ENCODE measurements at regions not wholly inside any gene's neighbourhood (a gene's known extent, or its start where the extent isn't known, plus 50 kb on each side); places are given as distances from the start of the nearest gene placed in this dataset.

DNA sequence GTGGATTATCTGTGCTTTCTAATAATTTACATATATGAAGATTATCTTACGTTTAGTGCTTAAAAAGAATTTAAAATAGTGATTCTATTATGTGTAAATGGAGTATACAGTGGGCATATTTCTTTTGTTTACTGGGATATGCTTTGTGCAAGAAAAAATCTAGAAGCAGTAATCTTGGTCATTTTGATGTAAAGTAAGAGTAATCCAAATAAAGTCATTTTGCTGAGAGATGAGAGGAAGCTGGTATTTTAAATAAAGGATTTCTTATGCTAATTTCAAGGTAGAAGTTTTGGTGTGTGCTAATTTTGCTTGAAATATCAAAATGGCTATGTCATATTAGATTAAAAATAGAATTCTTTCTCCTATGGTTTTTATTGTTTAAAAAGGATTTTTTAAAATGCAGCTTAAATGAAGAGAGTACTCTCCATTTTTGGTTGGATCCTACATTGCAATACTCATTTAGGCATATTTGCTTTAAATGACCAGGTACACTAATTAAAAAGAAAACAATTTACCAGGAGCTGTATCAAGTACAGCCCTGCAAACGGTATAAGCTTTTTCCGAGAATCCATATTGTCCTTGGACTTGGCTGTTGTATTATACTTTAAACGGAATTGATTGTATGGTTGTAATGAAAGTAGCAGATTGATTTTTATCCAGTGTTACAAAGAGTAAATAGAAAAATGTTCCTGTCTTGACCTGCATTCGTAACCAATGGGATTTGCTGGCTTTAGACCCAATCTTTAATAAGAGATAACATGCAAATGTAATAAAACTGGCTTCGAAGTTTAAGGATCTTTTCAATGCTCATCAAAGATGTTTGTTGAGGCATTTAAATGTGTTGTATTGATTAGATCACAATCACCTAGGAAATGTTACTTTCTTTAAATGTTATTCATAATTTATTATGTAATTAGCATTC is 574.7 kb downstream of the USP25 start:
- Histone ChIP-seq H3K4me1 (ENCODE audit: control insufficient read depth in 1 of 2, insufficient read depth in 2 of 2, low read length in 2 of 2) (no peaks in the 10 kb centered on the region), H3K27me3 (ENCODE audit: control insufficient read depth in 1 of 2, insufficient read depth in 2 of 2, low read length in 1 of 2) (no peaks in the 10 kb centered on the region), H3K9me3 (ENCODE audit: control insufficient read depth, low read length) (no peaks in the 10 kb centered on the region), H3K36me3 (ENCODE audit: control insufficient read depth in 1 of 2, insufficient read depth in 2 of 2, low read length in 1 of 2) (no peaks in the 10 kb centered on the region), H3K4me3 (ENCODE audit: low read length in 2 of 2) (no peak overlapping the region), H3K27ac (ENCODE audit: low read depth in 1 of 2, low read length in 2 of 2) (no peak overlapping the region)
- DNase-seq, result no peak
- intact Hi-C loops (cut with DNase I), result no loop called here
- whole genome bisulfite sequencing, 2 donors, result 87 to 94% methylated on average over 6 of the region's 6 CpGs
- ATAC-seq (ENCODE audit: low FRiP score), result no peak

DNA sequence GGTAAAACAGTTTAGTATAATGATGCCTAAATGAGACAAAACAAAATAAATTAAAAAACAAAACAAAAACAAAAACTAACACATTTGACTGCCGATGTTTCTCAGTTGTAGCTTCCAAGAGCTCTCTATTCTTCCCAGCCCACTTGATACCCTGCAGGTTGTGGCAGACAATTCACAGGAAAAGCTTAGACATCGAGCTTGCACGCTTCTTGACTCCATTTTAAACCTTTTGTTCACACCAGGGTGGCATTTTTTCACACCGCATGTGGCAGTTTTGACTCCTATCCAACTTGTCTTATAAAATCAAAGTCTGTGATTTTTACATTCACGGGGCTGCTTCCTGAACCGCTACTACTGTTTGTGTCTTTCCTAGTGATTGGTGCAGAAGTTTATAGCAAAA is 575.9 kb downstream of the USP25 start:
- no peak for ATAC-seq (ENCODE audit: low FRiP score)
- no peaks in the 10 kb centered on the region for H3K27me3 ChIP-seq (ENCODE audit: control insufficient read depth in 1 of 2, insufficient read depth in 2 of 2, low read length in 1 of 2)
- no peak for DNase-seq
- no peak overlapping the region for H3K27ac ChIP-seq (ENCODE audit: low read depth in 1 of 2, low read length in 2 of 2)
- H3K4me3 ChIP-seq (ENCODE audit: low read length in 2 of 2), result no peak overlapping the region
- H3K4me1 ChIP-seq (ENCODE audit: control insufficient read depth in 1 of 2, insufficient read depth in 2 of 2, low read length in 2 of 2), result no peaks in the 10 kb centered on the region
- H3K9me3 ChIP-seq (ENCODE audit: control insufficient read depth, low read length), result no peaks in the 10 kb centered on the region
- intact Hi-C loops (cut with DNase I), result no loop called here
- H3K36me3 ChIP-seq (ENCODE audit: control insufficient read depth in 1 of 2, insufficient read depth in 2 of 2, low read length in 1 of 2), result no peaks in the 10 kb centered on the region
- WGBS, 2 donors, result 77 to 78% methylated on average over 6 of the region's 6 CpGs

DNA sequence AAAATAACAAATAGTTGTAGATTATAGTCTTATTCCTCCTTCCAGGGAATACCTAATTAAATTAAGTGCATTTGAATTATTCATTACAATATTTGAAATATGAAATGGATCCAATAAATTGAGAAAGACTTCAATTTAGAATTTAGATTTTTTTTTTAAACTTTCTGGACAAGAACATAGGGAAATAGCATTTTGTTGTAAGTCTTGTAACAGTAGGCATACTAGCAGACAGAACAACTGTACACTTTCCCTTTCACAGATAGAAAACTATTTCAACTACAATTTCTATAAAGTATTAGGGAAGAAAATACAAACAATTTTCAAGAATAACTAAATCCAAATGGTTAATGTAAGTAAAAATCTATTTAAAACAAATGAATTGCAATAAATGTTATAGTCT is 577.5 kb downstream of the USP25 start:
- ATAC-seq (ENCODE audit: low FRiP score) (no peak), DNase-seq (no peak)
- H3K4me1 ChIP-seq (ENCODE audit: control insufficient read depth in 1 of 2, insufficient read depth in 2 of 2, low read length in 2 of 2), result no peaks in the 10 kb centered on the region
- intact Hi-C loops (cut with DNase I), result no loop called here
- H3K36me3 ChIP-seq (ENCODE audit: control insufficient read depth in 1 of 2, insufficient read depth in 2 of 2, low read length in 1 of 2), result no peaks in the 10 kb centered on the region
- no peaks in the 10 kb centered on the region for H3K27me3 ChIP-seq (ENCODE audit: control insufficient read depth in 1 of 2, insufficient read depth in 2 of 2, low read length in 1 of 2)
- H3K4me3 ChIP-seq (ENCODE audit: low read length in 2 of 2), result no peak overlapping the region
- no peak overlapping the region for H3K27ac ChIP-seq (ENCODE audit: low read depth in 1 of 2, low read length in 2 of 2)
- no peaks in the 10 kb centered on the region for H3K9me3 ChIP-seq (ENCODE audit: control insufficient read depth, low read length)

DNA sequence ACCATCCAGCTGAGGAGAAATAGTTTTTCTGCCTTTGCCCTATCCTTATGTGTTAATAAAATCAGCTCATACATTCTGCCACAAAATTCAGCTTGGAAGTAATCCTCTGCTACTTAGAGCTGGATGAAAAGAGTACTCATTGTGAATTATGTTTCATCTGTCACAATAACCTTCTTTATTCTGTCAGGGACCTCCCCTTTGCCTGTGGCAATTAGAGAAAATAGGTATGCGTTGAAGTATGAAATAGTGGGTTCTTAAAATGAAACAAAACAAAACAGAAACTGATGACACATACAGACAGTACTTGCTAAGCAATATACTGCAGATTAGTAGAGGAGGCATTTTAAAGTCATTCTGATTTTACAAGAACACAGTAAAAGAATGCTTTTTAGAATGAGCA is 578.5 kb downstream of the USP25 start:
- Histone ChIP-seq H3K27me3 (ENCODE audit: control insufficient read depth in 1 of 2, insufficient read depth in 2 of 2, low read length in 1 of 2) (no peaks in the 10 kb centered on the region), H3K9me3 (ENCODE audit: control insufficient read depth, low read length) (no peaks in the 10 kb centered on the region), H3K4me3 (ENCODE audit: low read length in 2 of 2) (no peak overlapping the region), H3K4me1 (ENCODE audit: control insufficient read depth in 1 of 2, insufficient read depth in 2 of 2, low read length in 2 of 2) (no peaks in the 10 kb centered on the region), H3K27ac (ENCODE audit: low read depth in 1 of 2, low read length in 2 of 2) (no peak overlapping the region), H3K36me3 (ENCODE audit: control insufficient read depth in 1 of 2, insufficient read depth in 2 of 2, low read length in 1 of 2) (no peaks in the 10 kb centered on the region)
- DNase-seq, result no peak
- intact Hi-C loops (cut with DNase I), result no loop called here
- ATAC-seq (ENCODE audit: low FRiP score), result no peak
- 73 to 79% methylated on average over 1 of the region's 1 CpG for whole genome bisulfite sequencing, 2 donors

DNA sequence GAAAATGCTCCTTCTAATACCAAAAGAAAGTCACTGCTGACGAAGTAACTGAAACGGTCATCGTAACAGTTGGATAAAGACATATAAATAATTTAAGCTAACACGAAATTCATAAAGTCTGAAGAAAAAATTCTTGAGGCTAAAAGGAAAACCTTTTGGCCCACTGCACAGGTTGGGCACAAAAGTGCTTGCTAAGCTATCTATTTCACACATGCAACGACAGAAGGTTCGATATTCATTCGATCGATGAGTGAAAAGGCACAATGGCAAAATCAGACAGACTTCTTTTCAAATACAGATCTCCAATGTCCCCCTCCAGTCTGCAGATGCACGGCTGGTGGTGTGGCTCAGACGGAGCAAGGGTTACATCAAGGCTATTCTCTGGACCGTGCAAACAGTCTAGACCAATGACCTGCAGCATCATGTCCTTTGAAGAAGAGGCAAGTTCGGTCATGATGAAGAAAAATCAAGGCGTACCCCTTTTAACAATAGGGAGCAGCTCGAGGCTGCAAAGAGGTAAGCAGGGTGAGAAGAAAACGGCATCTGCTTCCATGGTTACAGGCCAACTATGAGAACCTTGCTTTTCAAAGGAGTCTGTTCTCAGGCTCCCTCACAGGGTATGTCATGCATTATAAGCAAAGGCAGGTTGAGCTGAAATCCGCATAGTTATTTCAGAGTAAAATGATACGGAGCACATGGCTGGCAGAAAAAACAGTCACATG is 579.6 kb downstream of the USP25 start:
- ATAC-seq (ENCODE audit: low FRiP score) (no peak), DNase-seq (no peak)
- H3K4me1 ChIP-seq (ENCODE audit: control insufficient read depth in 1 of 2, insufficient read depth in 2 of 2, low read length in 2 of 2), result no peaks in the 10 kb centered on the region
- intact Hi-C loops (cut with DNase I), result no loop called here
- H3K27me3 ChIP-seq (ENCODE audit: control insufficient read depth in 1 of 2, insufficient read depth in 2 of 2, low read length in 1 of 2), result no peaks in the 10 kb centered on the region
- no peak overlapping the region for H3K4me3 ChIP-seq (ENCODE audit: low read length in 2 of 2)
- H3K27ac ChIP-seq (ENCODE audit: low read depth in 1 of 2, low read length in 2 of 2), result no peak overlapping the region
- no peaks in the 10 kb centered on the region for H3K9me3 ChIP-seq (ENCODE audit: control insufficient read depth, low read length)
- WGBS, 2 donors, result 94 to 95% methylated on average over 17 of the region's 17 CpGs
- no peaks in the 10 kb centered on the region for H3K36me3 ChIP-seq (ENCODE audit: control insufficient read depth in 1 of 2, insufficient read depth in 2 of 2, low read length in 1 of 2)

DNA sequence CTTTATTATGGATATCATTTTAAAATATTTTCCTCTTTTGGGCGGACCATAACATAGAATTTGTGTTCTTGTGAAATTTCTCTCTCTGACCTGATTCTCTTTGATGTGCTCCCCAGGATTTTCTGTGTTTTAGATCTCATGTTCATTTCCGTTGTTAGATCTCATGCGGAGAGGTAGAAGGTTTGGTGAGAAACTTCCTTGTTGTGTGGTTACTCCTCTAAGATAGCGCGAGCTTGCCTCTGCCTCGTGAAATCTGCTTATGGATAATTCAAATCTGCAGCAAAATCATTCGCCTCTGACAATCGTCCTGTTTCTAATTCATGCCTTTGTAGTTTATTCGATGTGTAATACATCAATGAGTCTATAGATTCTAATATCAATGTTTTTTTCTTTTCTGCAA is 580.4 kb downstream of the USP25 start:
- Histone ChIP-seq H3K9me3 (ENCODE audit: control insufficient read depth, low read length) (no peaks in the 10 kb centered on the region), H3K27ac (ENCODE audit: low read depth in 1 of 2, low read length in 2 of 2) (no peak overlapping the region), H3K36me3 (ENCODE audit: control insufficient read depth in 1 of 2, insufficient read depth in 2 of 2, low read length in 1 of 2) (no peaks in the 10 kb centered on the region), H3K4me3 (ENCODE audit: low read length in 2 of 2) (no peak overlapping the region), H3K27me3 (ENCODE audit: control insufficient read depth in 1 of 2, insufficient read depth in 2 of 2, low read length in 1 of 2) (no peaks in the 10 kb centered on the region), H3K4me1 (ENCODE audit: control insufficient read depth in 1 of 2, insufficient read depth in 2 of 2, low read length in 2 of 2) (no peaks in the 10 kb centered on the region)
- no peak for ATAC-seq (ENCODE audit: low FRiP score)
- intact Hi-C loops (cut with DNase I), result no loop called here
- WGBS, 2 donors, result 96 to 97% methylated on average over 9 of the region's 9 CpGs
- no peak for DNase-seq

DNA sequence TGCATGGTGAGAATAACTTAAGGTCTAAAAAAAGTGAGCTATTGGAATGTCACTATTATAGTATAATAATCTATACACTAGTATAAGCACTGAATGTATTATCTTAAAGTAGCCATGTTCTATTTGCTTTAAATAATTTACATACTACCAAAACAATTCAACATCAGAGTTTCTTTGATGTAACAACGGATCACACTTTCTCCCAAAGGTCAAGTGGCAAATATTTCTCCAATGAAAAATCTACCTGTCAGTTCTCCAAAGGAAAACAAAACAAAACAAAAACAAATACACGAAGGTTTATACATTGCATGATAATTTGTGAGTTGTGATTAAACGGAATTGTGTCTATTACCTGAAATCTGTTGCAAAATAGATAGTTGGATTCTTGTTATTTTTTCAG is 581.4 kb downstream of the USP25 start:
- intact Hi-C loops (cut with DNase I), result no loop called here
- no peak for DNase-seq
- no peaks in the 10 kb centered on the region for H3K27me3 ChIP-seq (ENCODE audit: control insufficient read depth in 1 of 2, insufficient read depth in 2 of 2, low read length in 1 of 2)
- H3K27ac ChIP-seq (ENCODE audit: low read depth in 1 of 2, low read length in 2 of 2), result no peak overlapping the region
- no peaks in the 10 kb centered on the region for H3K4me1 ChIP-seq (ENCODE audit: control insufficient read depth in 1 of 2, insufficient read depth in 2 of 2, low read length in 2 of 2)
- no peak overlapping the region for H3K4me3 ChIP-seq (ENCODE audit: low read length in 2 of 2)
- no peaks in the 10 kb centered on the region for H3K9me3 ChIP-seq (ENCODE audit: control insufficient read depth, low read length)
- no peaks in the 10 kb centered on the region for H3K36me3 ChIP-seq (ENCODE audit: control insufficient read depth in 1 of 2, insufficient read depth in 2 of 2, low read length in 1 of 2)
- no peak for ATAC-seq (ENCODE audit: low FRiP score)
- WGBS, 2 donors, result 93 to 94% methylated on average over 3 of the region's 3 CpGs

DNA sequence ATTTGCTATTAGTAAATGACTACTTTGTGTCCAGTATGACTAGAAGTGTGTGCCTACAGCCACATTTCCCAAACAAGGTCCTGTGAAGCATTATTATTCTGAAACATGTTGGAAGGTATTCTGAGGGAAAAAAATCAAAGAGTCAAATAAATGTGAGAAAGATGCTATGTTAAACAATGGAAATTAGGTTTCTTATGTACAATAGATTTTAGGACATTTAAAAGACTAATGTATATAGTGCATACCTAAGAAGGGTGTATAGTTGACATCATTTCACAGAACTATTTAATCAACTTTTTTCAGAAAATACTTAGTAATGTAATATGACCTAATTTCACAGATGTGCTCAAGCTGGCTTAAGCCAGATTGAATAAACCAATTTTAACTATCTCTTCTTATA is 582.5 kb downstream of the USP25 start:
- DNase-seq (no peak), ATAC-seq (ENCODE audit: low FRiP score) (no peak)
- H3K4me3 ChIP-seq (ENCODE audit: low read length in 2 of 2), result no peak overlapping the region
- H3K27ac ChIP-seq (ENCODE audit: low read depth in 1 of 2, low read length in 2 of 2), result no peak overlapping the region
- H3K36me3 ChIP-seq (ENCODE audit: control insufficient read depth in 1 of 2, insufficient read depth in 2 of 2, low read length in 1 of 2), result no peaks in the 10 kb centered on the region
- intact Hi-C loops (cut with DNase I), result no loop called here
- no peaks in the 10 kb centered on the region for H3K9me3 ChIP-seq (ENCODE audit: control insufficient read depth, low read length)
- H3K27me3 ChIP-seq (ENCODE audit: control insufficient read depth in 1 of 2, insufficient read depth in 2 of 2, low read length in 1 of 2), result no peaks in the 10 kb centered on the region
- H3K4me1 ChIP-seq (ENCODE audit: control insufficient read depth in 1 of 2, insufficient read depth in 2 of 2, low read length in 2 of 2), result no peaks in the 10 kb centered on the region

DNA sequence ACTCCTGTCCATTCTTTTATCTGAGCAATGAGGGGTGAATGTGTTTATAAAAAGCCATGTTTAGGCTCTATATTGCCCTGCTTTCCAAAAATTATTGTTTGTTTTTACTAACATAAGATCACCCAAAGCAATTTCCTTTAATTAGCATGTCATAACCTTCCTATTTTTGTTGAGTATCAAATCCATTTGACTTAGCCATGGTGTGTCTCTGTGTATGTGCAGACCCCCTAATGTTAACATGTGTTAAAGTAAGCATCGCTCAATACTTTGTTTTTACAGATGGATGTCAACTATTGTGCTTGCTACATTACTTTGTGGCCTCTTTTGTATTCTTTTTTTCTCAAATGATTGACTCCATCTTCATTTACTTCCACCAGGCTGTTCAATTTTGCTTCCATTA is 585.4 kb downstream of the USP25 start:
- WGBS, 2 donors, result 95 to 100% methylated on average over 1 of the region's 1 CpG
- no peak for DNase-seq
- Histone ChIP-seq H3K4me3 (ENCODE audit: low read length in 2 of 2) (no peak overlapping the region), H3K4me1 (ENCODE audit: control insufficient read depth in 1 of 2, insufficient read depth in 2 of 2, low read length in 2 of 2) (no peaks in the 10 kb centered on the region), H3K27me3 (ENCODE audit: control insufficient read depth in 1 of 2, insufficient read depth in 2 of 2, low read length in 1 of 2) (no peaks in the 10 kb centered on the region), H3K27ac (ENCODE audit: low read depth in 1 of 2, low read length in 2 of 2) (no peak overlapping the region), H3K36me3 (ENCODE audit: control insufficient read depth in 1 of 2, insufficient read depth in 2 of 2, low read length in 1 of 2) (no peaks in the 10 kb centered on the region), H3K9me3 (ENCODE audit: control insufficient read depth, low read length) (no peaks in the 10 kb centered on the region)
- intact Hi-C loops (cut with DNase I), result no loop called here
- no peak for ATAC-seq (ENCODE audit: low FRiP score)

Data from aorta (tissue), 5 donors.